ENCODE measurements at regions not wholly inside any gene's neighbourhood (a gene's known extent, or its start where the extent isn't known, plus 50 kb on each side); places are given as distances from the start of the nearest gene placed in this dataset.
"Not testable (repeated sequence)": the region's sequence is repeated elsewhere in the genome, so short reads cannot be mapped to it uniquely, and the experiment has no call there.

GRCh38 chr18:49725809-49726674 lies 87.3 kb downstream of the ACAA2 start:
- TF ChIP-seq, protein P1, sequence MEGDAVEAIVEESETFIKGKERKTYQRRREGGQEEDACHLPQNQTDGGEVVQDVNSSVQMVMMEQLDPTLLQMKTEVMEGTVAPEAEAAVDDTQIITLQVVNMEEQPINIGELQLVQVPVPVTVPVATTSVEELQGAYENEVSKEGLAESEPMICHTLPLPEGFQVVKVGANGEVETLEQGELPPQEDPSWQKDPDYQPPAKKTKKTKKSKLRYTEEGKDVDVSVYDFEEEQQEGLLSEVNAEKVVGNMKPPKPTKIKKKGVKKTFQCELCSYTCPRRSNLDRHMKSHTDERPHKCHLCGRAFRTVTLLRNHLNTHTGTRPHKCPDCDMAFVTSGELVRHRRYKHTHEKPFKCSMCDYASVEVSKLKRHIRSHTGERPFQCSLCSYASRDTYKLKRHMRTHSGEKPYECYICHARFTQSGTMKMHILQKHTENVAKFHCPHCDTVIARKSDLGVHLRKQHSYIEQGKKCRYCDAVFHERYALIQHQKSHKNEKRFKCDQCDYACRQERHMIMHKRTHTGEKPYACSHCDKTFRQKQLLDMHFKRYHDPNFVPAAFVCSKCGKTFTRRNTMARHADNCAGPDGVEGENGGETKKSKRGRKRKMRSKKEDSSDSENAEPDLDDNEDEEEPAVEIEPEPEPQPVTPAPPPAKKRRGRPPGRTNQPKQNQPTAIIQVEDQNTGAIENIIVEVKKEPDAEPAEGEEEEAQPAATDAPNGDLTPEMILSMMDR (IDR thresholded peaks at IDR 0.05; ENCODE audit: borderline replicate concordance, control extremely low read depth, extremely low read depth, insufficient read depth, missing control alignments): no peak
- in situ Hi-C loops (cut with MboI; ENCODE audit: low sequenced_read_pairs, unreplicated experiment): no loop called here

DNA sequence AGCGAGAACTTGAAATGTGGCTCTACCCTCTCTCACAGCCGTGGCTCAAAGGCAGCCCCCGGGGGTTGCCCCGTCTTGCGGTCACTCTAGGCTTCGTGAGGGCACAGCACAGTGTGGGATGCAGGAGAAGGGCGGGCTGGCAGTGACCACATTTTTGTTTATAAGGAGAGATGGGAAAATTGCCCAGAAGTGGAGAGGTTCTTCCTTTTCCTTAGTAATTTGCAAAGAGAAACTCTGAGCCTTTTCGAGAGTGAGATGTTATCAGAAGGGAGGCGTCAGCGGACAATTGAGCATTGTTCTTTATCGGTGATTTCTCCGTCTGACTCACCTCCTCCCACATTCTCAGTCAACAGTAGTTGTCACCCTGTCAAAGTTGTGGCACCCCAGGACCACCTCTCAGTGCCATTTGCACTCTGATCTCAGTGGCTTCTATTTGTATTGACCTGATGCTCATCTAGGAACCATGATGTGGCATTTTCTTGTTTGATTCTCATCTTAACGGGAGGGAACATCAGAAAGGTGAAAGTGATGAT lies 89.6 kb downstream of the ACAA2 start:
- in situ Hi-C loops (cut with MboI; ENCODE audit: low sequenced_read_pairs, unreplicated experiment): no loop called here
- peak; percentile 54 for DNase-seq (ENCODE audit: low spot score)
- TF ChIP-seq, protein P1 (IDR thresholded peaks at IDR 0.05; ENCODE audit: borderline replicate concordance, control extremely low read depth, extremely low read depth, insufficient read depth, missing control alignments): no peak

More at GRCh38 chr18:49725809-49726674, 87.3 kb downstream of the ACAA2 start:
- DNase-seq (ENCODE audit: low spot score): no peak

DNA sequence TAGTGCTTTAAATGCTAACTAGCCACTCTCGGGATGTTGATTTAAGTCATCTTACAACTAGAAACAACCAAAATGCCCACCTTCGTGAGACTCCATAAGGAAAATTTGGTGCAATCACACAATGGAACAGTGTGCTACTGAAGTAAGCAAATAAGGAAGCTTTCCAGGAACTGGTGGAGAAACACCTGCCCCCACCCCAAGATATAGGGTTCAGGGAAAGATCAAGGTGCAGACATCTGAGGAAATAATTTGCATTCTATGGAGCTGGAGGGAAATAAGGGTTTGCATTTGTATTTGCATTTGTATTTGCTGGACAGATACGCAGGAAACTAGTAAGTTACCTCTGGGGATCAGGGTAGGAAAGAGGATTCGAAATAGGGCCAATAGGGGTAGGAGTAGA lies 90.9 kb downstream of the ACAA2 start:
- TF ChIP-seq, protein P1 (IDR thresholded peaks at IDR 0.05; ENCODE audit: borderline replicate concordance, control extremely low read depth, extremely low read depth, insufficient read depth, missing control alignments): no peak
- in situ Hi-C loops (cut with MboI; ENCODE audit: low sequenced_read_pairs, unreplicated experiment): no loop called here
- no peak for DNase-seq (ENCODE audit: low spot score)

DNA sequence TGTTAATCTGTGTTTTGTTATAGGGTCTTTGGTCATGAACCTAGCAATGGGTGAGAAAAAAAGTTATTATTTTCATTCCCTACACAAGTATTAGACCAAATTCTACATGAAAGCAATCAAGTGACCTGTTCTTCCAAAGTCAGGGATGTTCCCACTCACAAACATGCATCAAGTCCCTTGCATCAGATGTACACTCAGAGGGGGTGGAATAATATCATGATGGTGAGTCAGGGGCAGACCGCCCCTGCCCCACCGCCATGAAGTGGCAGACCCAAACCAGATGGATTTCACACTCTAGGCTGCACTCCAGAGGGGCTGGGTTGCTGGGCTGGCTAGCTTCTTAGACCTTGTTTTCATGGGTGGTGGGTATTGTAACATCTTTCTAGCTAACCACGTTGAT lies 91.4 kb downstream of the ACAA2 start:
- in situ Hi-C loops (cut with MboI; ENCODE audit: low sequenced_read_pairs, unreplicated experiment): no loop called here
- TF ChIP-seq, protein P1 (IDR thresholded peaks at IDR 0.05; ENCODE audit: borderline replicate concordance, control extremely low read depth, extremely low read depth, insufficient read depth, missing control alignments): no peak
- DNase-seq (ENCODE audit: low spot score): no peak

DNA sequence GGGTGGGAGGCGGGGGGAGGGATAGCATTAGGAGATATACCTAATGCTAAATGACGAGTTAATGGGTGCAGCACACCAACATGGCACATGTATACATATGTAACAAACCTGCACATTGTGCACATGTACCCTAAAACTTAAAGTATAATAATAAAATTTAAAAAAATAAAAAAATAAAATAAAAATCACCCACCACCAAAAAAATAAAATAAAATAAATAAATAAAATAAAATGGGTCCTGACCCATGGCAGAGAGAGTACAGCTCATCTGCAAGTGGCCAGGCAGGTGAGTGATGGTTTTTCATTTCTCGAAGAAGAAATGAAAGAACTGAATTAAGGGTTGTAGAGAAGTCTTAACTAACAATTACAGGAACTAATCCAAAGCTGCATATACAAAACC lies 92.4 kb downstream of the ACAA2 start:
- DNase-seq (ENCODE audit: low spot score); in situ Hi-C loops (cut with MboI; ENCODE audit: low sequenced_read_pairs, unreplicated experiment): not testable (repeated sequence)

- TF ChIP-seq, protein P1 (IDR thresholded peaks at IDR 0.05; ENCODE audit: borderline replicate concordance, control extremely low read depth, extremely low read depth, insufficient read depth, missing control alignments): no peak
- in situ Hi-C loops (cut with MboI; ENCODE audit: low sequenced_read_pairs, unreplicated experiment): no loop called here
Measured at GRCh38 chr18:49717617-49718016, 95.7 kb downstream of the ACAA2 start.

GRCh38 chr18:49716035-49716434 lies 97.3 kb downstream of the ACAA2 start:
- in situ Hi-C loops (cut with MboI; ENCODE audit: low sequenced_read_pairs, unreplicated experiment): no loop called here
- no peak for DNase-seq (ENCODE audit: low spot score)
- TF ChIP-seq, protein P1 (IDR thresholded peaks at IDR 0.05; ENCODE audit: borderline replicate concordance, control extremely low read depth, extremely low read depth, insufficient read depth, missing control alignments): no peak

More at GRCh38 chr18:49717617-49718016, 95.7 kb downstream of the ACAA2 start:
- no peak for DNase-seq (ENCODE audit: low spot score)
